Small intestine (tissue), 7 donors: ENCODE measurements at regions not wholly inside any gene's neighbourhood (a gene's known extent, or its start where the extent isn't known, plus 50 kb on each side); places are given as distances from the start of the nearest gene placed in this dataset.

Experiments used
- DNase-seq, 2 donors: peaks; one replicate each; pipeline versions ENCODE4 v3.0.0 to v3.0.0-alpha.2; 2013
- FAIRE-seq: peaks from 2 replicates; lab custom pipeline; 2012; peaks lifted over from hg19 to GRCh38; lab: Jason Lieb, UNC
- H3K27ac ChIP-seq, 3 donors: one replicate each; pipeline ENCODE4 v1.5.1; 2013; ENCODE audit warnings: low read length in 2 of 3, mild to moderate bottlenecking in 2 of 3, control low read depth in 1 of 3, inconsistent platforms in 1 of 3, low read depth in 1 of 3, moderate library complexity in 1 of 3
- H3K27me3 ChIP-seq, 3 donors: one replicate each; pipeline ENCODE4 v1.6.1; 2013; ENCODE audit warnings: low read length in 3 of 3, inconsistent platforms in 1 of 3; ENCODE audit not compliant: control insufficient read depth in 3 of 3, insufficient read depth in 3 of 3
- H3K36me3 ChIP-seq, 3 donors: one replicate each; pipeline ENCODE4 v1.6.1; 2013; ENCODE audit warnings: low read length in 3 of 3, inconsistent platforms in 1 of 3, low read depth in 1 of 3, mild to moderate bottlenecking in 1 of 3, moderate library complexity in 1 of 3; ENCODE audit not compliant: control insufficient read depth in 3 of 3, insufficient read depth in 2 of 3
- H3K4me1 ChIP-seq, 3 donors: one replicate each; pipeline ENCODE4 v1.6.1; 2013; ENCODE audit warnings: low read length in 2 of 3, inconsistent platforms in 1 of 3, low read depth in 1 of 3, mild to moderate bottlenecking in 1 of 3, moderate library complexity in 1 of 3; ENCODE audit not compliant: control insufficient read depth in 3 of 3, insufficient read depth in 2 of 3
- H3K4me3 ChIP-seq, 3 donors: one replicate each; pipeline ENCODE4 v1.5.1; 2013; ENCODE audit warnings: low read length in 3 of 3, control low read depth in 1 of 3, inconsistent platforms in 1 of 3, low read depth in 1 of 3, mild to moderate bottlenecking in 1 of 3, moderate library complexity in 1 of 3
- H3K9me3 ChIP-seq, 2 donors: one replicate each; pipeline ENCODE4 v1.6.1; 2013; ENCODE audit warnings: low read depth in 1 of 2, low read length in 1 of 2; ENCODE audit not compliant: control insufficient read depth in 2 of 2, insufficient read depth in 1 of 2
- WGBS, 3 donors: extraction: QIAGEN DNeasy Blood & Tissue Kit; methylation state at CpG; one replicate each; pipeline ENCODE4 v1.1.7; 2013; 5-methylcytosine and 5-hydroxymethylcytosine counted together
- donor health status: healthy with polysubstance abuse.
- donor health status: control.
- donor health status: control.
- donor health status: Bipolar disorder and iron deficiency.
- donor health status: healthy.

GRCh38 chr15:81504170-81504905 lies 130.3 kb upstream of the TMC3 start:
- H3K27me3 ChIP-seq = no peaks in the 10 kb centered on the region
- H3K9me3 ChIP-seq = no peaks in the 10 kb centered on the region
- H3K27ac ChIP-seq = no peak overlapping the region
- H3K4me1 ChIP-seq = no peaks in the 10 kb centered on the region
- H3K36me3 ChIP-seq = no peaks in the 10 kb centered on the region
- H3K4me3 ChIP-seq = no peak overlapping the region
- DNase-seq (no peak), FAIRE-seq (no peak)
- 51 to 62% (median 58%) methylated on average over 4 of the region's 4 CpGs for WGBS, 3 donors

GRCh38 chr15:81502439-81502838 lies 128.4 kb upstream of the TMC3 start:
- no peaks in the 10 kb centered on the region for H3K9me3 ChIP-seq
- FAIRE-seq = no peak
- 86 to 94% (median 91%) methylated on average over 4 of the region's 4 CpGs for WGBS, 3 donors

GRCh38 chr15:81500081-81500480 lies 126.1 kb upstream of the TMC3 start:
- DNase-seq (no peak), FAIRE-seq (no peak)
- no peaks in the 10 kb centered on the region for H3K9me3 ChIP-seq
- H3K27ac ChIP-seq = no peak overlapping the region
- WGBS, 3 donors = 75 to 87% (median 75%) methylated on average over 4 of the region's 4 CpGs
- no peaks in the 10 kb centered on the region for H3K36me3 ChIP-seq
- no peak overlapping the region for H3K4me3 ChIP-seq
- H3K4me1 ChIP-seq = no peaks in the 10 kb centered on the region
- H3K27me3 ChIP-seq = no peaks in the 10 kb centered on the region

More at GRCh38 chr15:81502439-81502838, 128.4 kb upstream of the TMC3 start:
- Histone ChIP-seq H3K4me3 (no peak overlapping the region), H3K4me1 (no peaks in the 10 kb centered on the region), H3K36me3 (no peaks in the 10 kb centered on the region), H3K27me3 (no peaks in the 10 kb centered on the region), H3K27ac (no peak overlapping the region)
- no peak for DNase-seq

- Histone ChIP-seq H3K27ac (no peak overlapping the region), H3K27me3 (no peaks in the 10 kb centered on the region), H3K4me1 (no peaks in the 10 kb centered on the region), H3K36me3 (no peaks in the 10 kb centered on the region), H3K4me3 (no peak overlapping the region), H3K9me3 (no peaks in the 10 kb centered on the region)
- 81 to 90% (median 89%) methylated on average over 6 of the region's 6 CpGs for WGBS, 3 donors
- FAIRE-seq = no peak
- no peak for DNase-seq
Measured at GRCh38 chr15:81498294-81498693, 124.3 kb upstream of the TMC3 start.

GRCh38 chr15:81497238-81497637 lies 123.2 kb upstream of the TMC3 start:
- no peaks in the 10 kb centered on the region for H3K36me3 ChIP-seq
- no peak for DNase-seq
- no peak overlapping the region for H3K4me3 ChIP-seq
- no peak for FAIRE-seq
- no peak overlapping the region for H3K27ac ChIP-seq
- H3K4me1 ChIP-seq = no peaks in the 10 kb centered on the region
- H3K27me3 ChIP-seq = no peaks in the 10 kb centered on the region
- H3K9me3 ChIP-seq = no peaks in the 10 kb centered on the region
- WGBS, 3 donors = 73 to 86% (median 74%) methylated on average over 6 of the region's 6 CpGs

- Histone ChIP-seq H3K36me3 (no peaks in the 10 kb centered on the region), H3K9me3 (no peaks in the 10 kb centered on the region), H3K27ac (no peak overlapping the region), H3K4me3 (no peak overlapping the region), H3K4me1 (no peaks in the 10 kb centered on the region), H3K27me3 (no peaks in the 10 kb centered on the region)
- DNase-seq (no peak), FAIRE-seq (no peak)
- 68 to 75% (median 72%) methylated on average over 8 of the region's 8 CpGs for WGBS, 3 donors
Measured at GRCh38 chr15:81495780-81496467, 121.9 kb upstream of the TMC3 start.

GRCh38 chr15:81492969-81493645 lies 119.1 kb upstream of the TMC3 start:
- 74 to 88% (median 79%) methylated on average over 6 of the region's 6 CpGs for WGBS, 3 donors
- Histone ChIP-seq H3K4me1 (no peaks in the 10 kb centered on the region), H3K27me3 (no peaks in the 10 kb centered on the region), H3K36me3 (no peaks in the 10 kb centered on the region), H3K4me3 (no peak overlapping the region), H3K27ac (no peak overlapping the region), H3K9me3 (no peaks in the 10 kb centered on the region)
- no peak for FAIRE-seq
- no peak for DNase-seq

- H3K27ac ChIP-seq = no peak overlapping the region
- H3K36me3 ChIP-seq = no peaks in the 10 kb centered on the region
- 73 to 81% (median 79%) methylated on average over 3 of the region's 3 CpGs for WGBS, 3 donors
- no peak for FAIRE-seq
- H3K27me3 ChIP-seq = no peaks in the 10 kb centered on the region
- no peaks in the 10 kb centered on the region for H3K4me1 ChIP-seq
- DNase-seq = no peak
- H3K9me3 ChIP-seq = no peaks in the 10 kb centered on the region
- H3K4me3 ChIP-seq = no peak overlapping the region
Measured at GRCh38 chr15:81492331-81492968, 118.4 kb upstream of the TMC3 start.
